GM23338 (cell line): ENCODE measurements at regions not wholly inside any gene's neighbourhood (a gene's known extent, or its start where the extent isn't known, plus 50 kb on each side); places are given as distances from the start of the nearest gene placed in this dataset.

Experiments used
- ATAC-seq: fragments of 200-7000 bp; cut with Tn5 transposase; 3 replicates; pipeline ENCODE4 v1.9.1; 2020
- DNase-seq: peaks from one replicate; pipeline ENCODE4 v3.0.0-alpha.2; 2015; ENCODE audit warnings: low spot score
- H2AFZ ChIP-seq: fragments of 200-600 bp; sonication (generic); 2 replicates; pipeline ENCODE4 v1.8.0; 2016; ENCODE audit warnings: antibody characterized with exemption, mild to moderate bottlenecking, moderate library complexity
- H3F3A ChIP-seq: fragments of 200-600 bp; sonication (generic); replicated peaks from 2 replicates; pipeline ENCODE4 v1.8.0; 2017; ENCODE audit warnings: antibody characterized with exemption, mixed run types, low read depth
- H3K27ac ChIP-seq: fragments of 200-600 bp; sonication (generic); 2 replicates; pipeline ENCODE4 v1.6.1; 2016; ENCODE audit warnings: low read depth
- H3K27me3 ChIP-seq: fragments of 200-600 bp; sonication (generic); 2 replicates; pipeline ENCODE4 v1.8.0; 2016; ENCODE audit warnings: mild to moderate bottlenecking, mixed run types, moderate library complexity; ENCODE audit not compliant: insufficient read depth
- H3K36me3 ChIP-seq: fragments of 200-600 bp; sonication (generic); 2 replicates; pipeline ENCODE4 v1.8.0; 2016; ENCODE audit warnings: mild to moderate bottlenecking; ENCODE audit not compliant: insufficient read depth
- H3K4me1 ChIP-seq: fragments of 200-600 bp; sonication (generic); 2 replicates; pipeline ENCODE4 v1.8.0; 2016; ENCODE audit warnings: mild to moderate bottlenecking, moderate library complexity; ENCODE audit not compliant: insufficient read depth
- H3K4me2 ChIP-seq: fragments of 200-600 bp; sonication (generic); 2 replicates; pipeline ENCODE4 v1.7.1; 2017; ENCODE audit warnings: mixed run types
- H3K4me3 ChIP-seq: fragments of 200-600 bp; sonication (generic); 2 replicates; pipeline ENCODE4 v1.6.1; 2016; ENCODE audit warnings: mixed run types
- H3K79me2 ChIP-seq: fragments of 200-600 bp; sonication (generic); replicated peaks from 2 replicates; pipeline ENCODE4 v1.8.0; 2017; ENCODE audit warnings: mild to moderate bottlenecking; ENCODE audit not compliant: insufficient read depth
- H3K9me2 ChIP-seq: fragments of 200-600 bp; sonication (generic); 2 replicates; pipeline ENCODE4 v1.8.0; 2017; ENCODE audit not compliant: insufficient read depth
- H4K20me1 ChIP-seq: fragments of 200-600 bp; sonication (generic); replicated peaks from 2 replicates; pipeline ENCODE4 v1.8.0; 2017; ENCODE audit warnings: mild to moderate bottlenecking; ENCODE audit not compliant: insufficient read depth
- H3K27ac Mint-ChIP-seq: 2 replicates; pipeline ENCODE4 v1.8.0; 2020; ENCODE audit warnings: inconsistent platforms, mild to moderate bottlenecking, moderate library complexity, mixed read lengths
- H3K27me3 Mint-ChIP-seq: 3 replicates; pipeline ENCODE4 v1.8.0; 2022; ENCODE audit warnings: low read depth, mild to moderate bottlenecking, moderate library complexity, mixed read lengths, inconsistent platforms; ENCODE audit not compliant: insufficient read depth, poor library complexity
- H3K36me3 Mint-ChIP-seq: 3 replicates; pipeline ENCODE4 v1.8.0; 2021; ENCODE audit warnings: low read depth, mild to moderate bottlenecking, inconsistent platforms, moderate library complexity, mixed read lengths
- H3K4me1 Mint-ChIP-seq: 3 replicates; pipeline ENCODE4 v1.8.0; 2020; ENCODE audit warnings: mild to moderate bottlenecking, inconsistent platforms, mixed read lengths
- H3K4me3 Mint-ChIP-seq: 3 replicates; pipeline ENCODE4 v1.8.0; 2021; ENCODE audit warnings: moderate library complexity, mild to moderate bottlenecking, inconsistent platforms, mixed read lengths
- H3K9me3 Mint-ChIP-seq: 3 replicates; pipeline ENCODE4 v1.8.0; 2020; ENCODE audit warnings: moderate library complexity, mild to moderate bottlenecking, inconsistent platforms, mixed read lengths
- CREB1 ChIP-seq: fragments of 250-450 bp; sonication (Bioruptor Pico); IDR thresholded peaks from 2 replicates; pipeline ENCODE4 v1.5.0; 2020; ENCODE audit warnings: low read depth, mild to moderate bottlenecking, moderate library complexity
- ETS1 ChIP-seq: IDR thresholded peaks from 2 replicates; pipeline ENCODE4 v1.6.1; 2016; ENCODE audit warnings: antibody characterized with exemption
- EZH2 ChIP-seq: fragments of 200-600 bp; sonication (generic); IDR thresholded peaks from one replicate; pipeline ENCODE4 v1.8.0; 2017; ENCODE audit warnings: antibody characterized with exemption, mild to moderate bottlenecking, low read depth; ENCODE audit not compliant: unreplicated experiment
- EZH2phosphoT487 ChIP-seq: fragments of 200-600 bp; sonication (generic); IDR thresholded peaks from one replicate; pipeline ENCODE4 v1.8.1; 2018; ENCODE audit warnings: antibody characterized with exemption; ENCODE audit not compliant: unreplicated experiment
- JUNB ChIP-seq: IDR thresholded peaks from one replicate; pipeline ENCODE4 v1.6.1; 2016; ENCODE audit warnings: antibody characterized with exemption; ENCODE audit not compliant: unreplicated experiment
- NANOG ChIP-seq: IDR thresholded peaks from 2 replicates; pipeline ENCODE4 v1.6.1; 2016; ENCODE audit warnings: antibody characterized with exemption, borderline replicate concordance
- POLR2AphosphoS5 ChIP-seq: IDR thresholded peaks from 2 replicates; pipeline ENCODE4 v1.6.1; 2016; ENCODE audit warnings: antibody characterized with exemption, low read depth
- REST ChIP-seq: IDR thresholded peaks from one replicate; pipeline ENCODE4 v1.6.1; 2018; ENCODE audit warnings: antibody characterized with exemption; ENCODE audit not compliant: unreplicated experiment
- STAT1 ChIP-seq: IDR thresholded peaks from one replicate; pipeline ENCODE4 v1.6.1; 2016; ENCODE audit warnings: antibody characterized with exemption; ENCODE audit not compliant: unreplicated experiment
- ZNF114 ChIP-seq: fragments of 250-450 bp; sonication (Bioruptor Pico); IDR thresholded peaks from 2 replicates; pipeline ENCODE4 v1.5.0; 2020; ENCODE audit warnings: mild to moderate bottlenecking, moderate library complexity
- ZNF331 ChIP-seq: fragments of 250-450 bp; sonication (Bioruptor Pico); IDR thresholded peaks from 2 replicates; pipeline ENCODE4 v1.5.0; 2020; ENCODE audit warnings: low read depth, mild to moderate bottlenecking, moderate library complexity
- ZNF462 ChIP-seq: fragments of 250-450 bp; sonication (Bioruptor Pico); IDR thresholded peaks from 2 replicates; pipeline ENCODE4 v1.5.0; 2020; ENCODE audit warnings: mild to moderate bottlenecking, moderate library complexity
- TF ChIP-seq, protein P1 (sequence below), 2 experiments: fragments of 200-600 bp in 1 of 2; sonication (generic) in 1 of 2; conservative IDR thresholded peaks; 2 replicates each; pipeline versions ENCODE4 v1.5.1 to v1.6.1; 2016 to 2017; ENCODE audit warnings: antibody characterized with exemption in 2 of 2, low read depth in 2 of 2, mild to moderate bottlenecking in 2 of 2, moderate library complexity in 1 of 2

- Histone ChIP-seq H3K4me3 (no peak overlapping the region), H3K9me2 (peaks cover 4% of the 10 kb centered on the region), H3K4me2 (no peak overlapping the region), H3K36me3 (no peaks in the 10 kb centered on the region), H3K27ac (no peak overlapping the region), H3K4me1 (no peaks in the 10 kb centered on the region), H4K20me1 (no peaks in the 10 kb centered on the region), H3F3A (no peaks in the 10 kb centered on the region), H2AFZ (no peak overlapping the region), H3K27me3 (no peaks in the 10 kb centered on the region), H3K79me2 (no peaks in the 10 kb centered on the region)
- TF ChIP-seq EZH2phosphoT487 = no peak
- no peak for TF ChIP-seq STAT1
- no peak for TF ChIP-seq ZNF114 (CRISPR knock-in tag)
- no peak for TF ChIP-seq CREB1 (CRISPR knock-in tag)
- TF ChIP-seq REST = no peak
- TF ChIP-seq, protein P1, sequence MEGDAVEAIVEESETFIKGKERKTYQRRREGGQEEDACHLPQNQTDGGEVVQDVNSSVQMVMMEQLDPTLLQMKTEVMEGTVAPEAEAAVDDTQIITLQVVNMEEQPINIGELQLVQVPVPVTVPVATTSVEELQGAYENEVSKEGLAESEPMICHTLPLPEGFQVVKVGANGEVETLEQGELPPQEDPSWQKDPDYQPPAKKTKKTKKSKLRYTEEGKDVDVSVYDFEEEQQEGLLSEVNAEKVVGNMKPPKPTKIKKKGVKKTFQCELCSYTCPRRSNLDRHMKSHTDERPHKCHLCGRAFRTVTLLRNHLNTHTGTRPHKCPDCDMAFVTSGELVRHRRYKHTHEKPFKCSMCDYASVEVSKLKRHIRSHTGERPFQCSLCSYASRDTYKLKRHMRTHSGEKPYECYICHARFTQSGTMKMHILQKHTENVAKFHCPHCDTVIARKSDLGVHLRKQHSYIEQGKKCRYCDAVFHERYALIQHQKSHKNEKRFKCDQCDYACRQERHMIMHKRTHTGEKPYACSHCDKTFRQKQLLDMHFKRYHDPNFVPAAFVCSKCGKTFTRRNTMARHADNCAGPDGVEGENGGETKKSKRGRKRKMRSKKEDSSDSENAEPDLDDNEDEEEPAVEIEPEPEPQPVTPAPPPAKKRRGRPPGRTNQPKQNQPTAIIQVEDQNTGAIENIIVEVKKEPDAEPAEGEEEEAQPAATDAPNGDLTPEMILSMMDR (conservative IDR thresholded peaks at IDR 0.05; ENCODE audit: low read depth in 2 of 2) = no peak
- no peak for TF ChIP-seq JUNB
- TF ChIP-seq NANOG = no peak
- no peak for TF ChIP-seq EZH2
- no peak for TF ChIP-seq ZNF462 (CRISPR knock-in tag)
- TF ChIP-seq ETS1 = no peak
- no peak for TF ChIP-seq ZNF331 (CRISPR knock-in tag)
- TF ChIP-seq POLR2AphosphoS5 = no peak
- DNase-seq (no peak), ATAC-seq (no peak)
- no peaks in the 10 kb centered on the region; the same call in 2 of the 3 replicates for H3K9me3 Mint-ChIP-seq
- H3K27ac Mint-ChIP-seq = no peak overlapping the region
- H3K4me3 Mint-ChIP-seq = no peak overlapping the region
- no peaks in the 10 kb centered on the region for H3K27me3 Mint-ChIP-seq
- H3K4me1 Mint-ChIP-seq = no peaks in the 10 kb centered on the region; the same call in 2 of the 3 replicates
- no peaks in the 10 kb centered on the region for H3K36me3 Mint-ChIP-seq
These were observed 416.3 kb upstream of the PHF14 start for GRCh38 chr7:10557375-10557774.
